ENCODE measurements at regions not wholly inside any gene's neighbourhood (a gene's known extent, or its start where the extent isn't known, plus 50 kb on each side); places are given as distances from the start of the nearest gene placed in this dataset.
"Not testable (repeated sequence)": the region's sequence is repeated elsewhere in the genome, so short reads cannot be mapped to it uniquely, and the experiment has no call there.

DNA sequence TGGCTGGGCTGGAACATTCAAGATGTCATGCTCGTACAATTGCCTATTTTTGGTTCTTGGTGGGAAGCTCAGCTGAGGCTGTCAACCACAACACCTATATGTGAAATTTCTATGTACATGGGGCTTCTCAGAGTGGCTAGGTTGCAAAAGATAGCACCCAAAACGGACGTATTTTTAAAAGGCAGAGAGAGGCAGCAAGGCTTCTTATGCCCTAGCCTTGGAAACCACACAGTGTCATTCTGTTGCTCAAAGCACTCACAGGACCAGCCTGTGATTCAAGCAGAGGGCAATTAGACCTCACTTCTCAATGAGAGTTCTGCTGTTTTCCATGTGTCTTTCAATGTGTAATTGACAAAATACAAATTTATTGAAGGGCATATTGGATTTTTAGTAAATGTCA, 134.0 kb downstream of the GXYLT1 start:
- Histone ChIP-seq H3K27ac (ENCODE audit: low read depth, low read length, severe bottlenecking) (no peak overlapping the region), H3K4me3 (ENCODE audit: extremely low read depth, insufficient read depth, low read length, poor library complexity, severe bottlenecking) (no peak overlapping the region), H3K36me3 (ENCODE audit: control insufficient read depth, insufficient read depth, low read length) (no peaks in the 10 kb centered on the region), H3K9me3 (ENCODE audit: control insufficient read depth, low read length) (no peaks in the 10 kb centered on the region), H3K4me1 (ENCODE audit: control insufficient read depth, insufficient read depth, low read length, poor library complexity, severe bottlenecking) (peaks cover 9% of the 10 kb centered on the region)
- 97 to 100% methylated on average over 2 to 3 of the region's 3 CpGs for WGBS, 2 experiments (ENCODE audit: insufficient coverage in 2 of 2)

GRCh38 chr12:42010257-42010656, 134.4 kb downstream of the GXYLT1 start:
- no peaks in the 10 kb centered on the region for H3K9me3 ChIP-seq (ENCODE audit: control insufficient read depth, low read length)
- no CpG with 5 or more reads among the region's 1 CpG for WGBS, 2 experiments (ENCODE audit: insufficient coverage in 2 of 2)
- H3K27ac ChIP-seq (ENCODE audit: low read depth, low read length, severe bottlenecking): no peak overlapping the region
- peaks cover 9% of the 10 kb centered on the region for H3K4me1 ChIP-seq (ENCODE audit: control insufficient read depth, insufficient read depth, low read length, poor library complexity, severe bottlenecking)
- no peaks in the 10 kb centered on the region for H3K36me3 ChIP-seq (ENCODE audit: control insufficient read depth, insufficient read depth, low read length)
- H3K4me3 ChIP-seq (ENCODE audit: extremely low read depth, insufficient read depth, low read length, poor library complexity, severe bottlenecking): no peak overlapping the region

DNA sequence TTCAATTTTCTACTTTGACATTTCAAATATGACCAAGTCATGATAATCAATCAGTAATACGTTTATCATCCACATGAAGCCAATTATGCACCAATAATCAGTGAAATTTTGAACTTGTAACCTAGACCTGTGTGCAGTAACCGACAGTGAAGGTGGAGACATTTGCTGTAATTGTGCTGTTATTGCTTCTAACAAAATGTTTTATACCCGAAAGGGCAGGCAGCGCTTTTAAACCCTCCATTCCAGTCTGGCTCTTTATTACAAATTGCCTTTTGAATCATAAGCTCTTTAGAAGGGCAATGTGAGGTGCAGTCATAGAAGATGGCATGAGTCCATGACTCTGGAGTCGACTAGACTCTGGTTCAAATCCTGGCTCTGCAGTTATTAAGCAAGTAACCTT, 135.7 kb downstream of the GXYLT1 start:
- H3K4me3 ChIP-seq (ENCODE audit: extremely low read depth, insufficient read depth, low read length, poor library complexity, severe bottlenecking): no peak overlapping the region
- H3K36me3 ChIP-seq (ENCODE audit: control insufficient read depth, insufficient read depth, low read length): no peaks in the 10 kb centered on the region
- H3K9me3 ChIP-seq (ENCODE audit: control insufficient read depth, low read length): no peaks in the 10 kb centered on the region
- H3K27ac ChIP-seq (ENCODE audit: low read depth, low read length, severe bottlenecking): no peak overlapping the region
- 75 to 100% methylated on average over 1 of the region's 5 CpGs for WGBS, 2 experiments (ENCODE audit: insufficient coverage in 2 of 2)
- H3K4me1 ChIP-seq (ENCODE audit: control insufficient read depth, insufficient read depth, low read length, poor library complexity, severe bottlenecking): peaks cover 9% of the 10 kb centered on the region

DNA sequence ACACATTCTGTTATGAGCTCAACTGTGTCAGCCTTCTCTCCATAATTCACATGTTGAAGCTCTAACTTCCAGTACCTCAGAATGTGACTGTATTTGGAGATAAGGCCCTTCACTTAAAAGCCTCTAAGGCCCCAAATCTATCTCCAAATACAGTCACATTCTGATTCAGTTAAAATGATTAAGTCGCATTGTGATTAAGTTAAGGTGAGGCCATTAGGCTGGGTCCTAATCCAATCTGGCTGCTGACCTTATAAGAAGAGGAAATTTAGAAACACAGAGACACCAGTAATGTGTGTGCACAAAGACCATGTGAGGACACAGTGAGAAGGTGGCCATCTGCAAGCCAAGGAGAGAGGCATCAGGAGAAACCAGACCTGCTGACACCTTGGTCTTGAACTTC, 141.6 kb downstream of the GXYLT1 start:
- Histone ChIP-seq H3K9me3 (ENCODE audit: control insufficient read depth, low read length) (no peaks in the 10 kb centered on the region), H3K4me3 (ENCODE audit: extremely low read depth, insufficient read depth, low read length, poor library complexity, severe bottlenecking) (no peak overlapping the region), H3K4me1 (ENCODE audit: control insufficient read depth, insufficient read depth, low read length, poor library complexity, severe bottlenecking) (no peaks in the 10 kb centered on the region), H3K27ac (ENCODE audit: low read depth, low read length, severe bottlenecking) (no peak overlapping the region), H3K36me3 (ENCODE audit: control insufficient read depth, insufficient read depth, low read length) (no peaks in the 10 kb centered on the region)
- 100% methylated on average over 1 of the region's 1 CpG; no CpG with 5 or more reads in 1 of the 2 experiments for WGBS, 2 experiments (ENCODE audit: insufficient coverage in 2 of 2)

DNA sequence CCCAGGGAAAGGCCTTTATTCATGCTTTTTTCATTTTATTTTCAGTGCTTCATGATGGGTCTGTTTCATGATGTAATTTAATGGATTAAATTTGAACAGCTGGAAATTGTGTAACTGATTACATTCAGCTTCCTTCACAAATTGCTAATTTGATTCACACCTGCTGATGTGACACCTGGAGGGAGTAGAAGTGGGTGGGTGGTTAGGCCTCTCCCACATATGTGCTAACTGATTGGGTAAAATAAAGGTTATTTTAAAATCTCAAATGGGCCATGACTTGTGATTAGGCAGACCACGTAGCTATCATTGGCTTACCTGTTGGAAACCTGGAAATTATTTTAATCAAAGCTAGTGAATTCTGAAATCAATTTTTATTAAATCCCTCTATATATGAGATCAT, 142.1 kb downstream of the GXYLT1 start:
- Histone ChIP-seq H3K27ac (ENCODE audit: low read depth, low read length, severe bottlenecking) (no peak overlapping the region), H3K9me3 (ENCODE audit: control insufficient read depth, low read length) (no peaks in the 10 kb centered on the region), H3K4me1 (ENCODE audit: control insufficient read depth, insufficient read depth, low read length, poor library complexity, severe bottlenecking) (no peaks in the 10 kb centered on the region), H3K4me3 (ENCODE audit: extremely low read depth, insufficient read depth, low read length, poor library complexity, severe bottlenecking) (no peak overlapping the region), H3K36me3 (ENCODE audit: control insufficient read depth, insufficient read depth, low read length) (no peaks in the 10 kb centered on the region)
- no CpG with 5 or more reads among the region's 1 CpG for WGBS, 2 experiments (ENCODE audit: insufficient coverage in 2 of 2)

DNA sequence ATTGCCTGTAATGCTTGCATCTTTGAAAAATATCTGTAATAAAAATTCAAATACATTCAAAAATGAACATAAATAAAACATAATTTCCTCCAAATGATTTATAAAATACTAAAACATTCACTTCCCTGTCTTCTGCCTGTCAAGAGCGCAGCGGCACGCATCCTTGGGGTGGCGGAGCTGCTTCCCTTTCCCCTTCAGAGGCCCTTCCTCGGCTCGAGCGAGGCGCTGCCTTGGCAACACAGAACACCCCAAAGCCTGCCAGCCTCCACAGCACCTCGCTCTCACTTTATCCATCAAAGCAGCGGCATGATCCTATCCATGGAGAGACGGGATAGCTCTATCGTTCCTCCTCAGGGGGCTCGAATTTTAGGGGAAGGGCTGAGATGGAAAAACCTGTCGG, 146.2 kb downstream of the GXYLT1 start:
- Histone ChIP-seq H3K27ac (ENCODE audit: low read depth, low read length, severe bottlenecking) (no peak overlapping the region), H3K9me3 (ENCODE audit: control insufficient read depth, low read length) (no peaks in the 10 kb centered on the region), H3K4me1 (ENCODE audit: control insufficient read depth, insufficient read depth, low read length, poor library complexity, severe bottlenecking) (no peaks in the 10 kb centered on the region), H3K4me3 (ENCODE audit: extremely low read depth, insufficient read depth, low read length, poor library complexity, severe bottlenecking) (no peak overlapping the region), H3K36me3 (ENCODE audit: control insufficient read depth, insufficient read depth, low read length) (no peaks in the 10 kb centered on the region)
- WGBS, 2 experiments (ENCODE audit: insufficient coverage in 2 of 2): 92 to 96% methylated on average over 8 to 9 of the region's 14 CpGs

DNA sequence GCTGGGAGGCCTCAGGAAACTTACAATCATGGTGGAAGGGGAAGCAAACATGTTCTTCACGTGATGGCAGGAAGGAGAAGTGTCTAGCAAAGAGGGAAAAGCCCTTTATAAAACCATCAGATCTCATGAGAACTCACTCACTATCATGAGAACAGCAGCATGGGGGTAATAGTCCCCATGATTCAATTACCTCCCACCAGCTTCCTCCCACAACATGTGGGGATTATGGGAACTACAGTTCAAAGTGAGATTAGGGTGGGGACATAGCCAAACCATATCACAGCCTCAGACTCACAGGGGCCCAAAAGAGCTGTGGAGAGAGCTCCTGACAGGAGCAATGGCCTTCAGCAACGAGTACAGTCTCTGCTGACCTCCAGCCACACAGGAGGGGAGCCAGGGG, 151.4 kb downstream of the GXYLT1 start:
- 83% methylated on average over 1 of the region's 2 CpGs; no CpG with 5 or more reads in 1 of the 2 experiments for WGBS, 2 experiments (ENCODE audit: insufficient coverage in 2 of 2)
- Histone ChIP-seq H3K27ac (ENCODE audit: low read depth, low read length, severe bottlenecking) (no peak overlapping the region), H3K4me1 (ENCODE audit: control insufficient read depth, insufficient read depth, low read length, poor library complexity, severe bottlenecking) (no peaks in the 10 kb centered on the region), H3K4me3 (ENCODE audit: extremely low read depth, insufficient read depth, low read length, poor library complexity, severe bottlenecking) (no peak overlapping the region), H3K9me3 (ENCODE audit: control insufficient read depth, low read length) (no peaks in the 10 kb centered on the region), H3K36me3 (ENCODE audit: control insufficient read depth, insufficient read depth, low read length) (no peaks in the 10 kb centered on the region)

- Histone ChIP-seq H3K36me3 (ENCODE audit: control insufficient read depth, insufficient read depth, low read length) (no peaks in the 10 kb centered on the region), H3K27ac (ENCODE audit: low read depth, low read length, severe bottlenecking) (no peak overlapping the region), H3K4me3 (ENCODE audit: extremely low read depth, insufficient read depth, low read length, poor library complexity, severe bottlenecking) (no peak overlapping the region), H3K4me1 (ENCODE audit: control insufficient read depth, insufficient read depth, low read length, poor library complexity, severe bottlenecking) (no peaks in the 10 kb centered on the region), H3K9me3 (ENCODE audit: control insufficient read depth, low read length) (no peaks in the 10 kb centered on the region)
- 88% methylated on average over 2 of the region's 3 CpGs; no CpG with 5 or more reads in 1 of the 2 experiments for WGBS, 2 experiments (ENCODE audit: insufficient coverage in 2 of 2)
Measured at GRCh38 chr12:41992692-41993215, 151.9 kb downstream of the GXYLT1 start.

- no CpG with 5 or more reads among the region's 1 CpG for WGBS, 2 experiments (ENCODE audit: insufficient coverage in 2 of 2)
- H3K27ac ChIP-seq (ENCODE audit: low read depth, low read length, severe bottlenecking): no peak overlapping the region
Measured at GRCh38 chr12:41992022-41992421, 152.7 kb downstream of the GXYLT1 start.

DNA sequence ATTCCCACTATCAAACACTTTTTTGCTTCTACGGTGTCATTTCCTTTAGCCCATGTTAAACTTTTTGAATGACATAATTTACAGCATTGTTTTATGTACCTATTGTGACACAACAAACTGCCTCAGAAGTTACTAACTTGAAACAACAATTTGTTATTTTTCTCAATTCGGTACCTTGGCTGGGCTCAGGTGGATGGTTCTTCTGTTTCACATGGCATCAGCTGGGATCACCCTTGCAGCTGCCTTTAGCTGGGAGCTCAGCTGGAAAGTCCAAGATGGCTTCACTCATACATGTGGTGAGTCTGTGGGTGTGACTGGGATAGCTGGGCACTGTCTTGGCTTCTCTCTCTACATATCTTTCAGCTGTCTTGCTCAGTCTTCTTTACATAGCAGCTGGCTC, 156.0 kb downstream of the GXYLT1 start:
- WGBS, 2 experiments (ENCODE audit: insufficient coverage in 2 of 2): 83 to 100% methylated on average over 1 of the region's 2 CpGs
- Histone ChIP-seq H3K27ac (ENCODE audit: low read depth, low read length, severe bottlenecking) (no peak overlapping the region), H3K4me1 (ENCODE audit: control insufficient read depth, insufficient read depth, low read length, poor library complexity, severe bottlenecking) (no peaks in the 10 kb centered on the region), H3K9me3 (ENCODE audit: control insufficient read depth, low read length) (no peaks in the 10 kb centered on the region), H3K4me3 (ENCODE audit: extremely low read depth, insufficient read depth, low read length, poor library complexity, severe bottlenecking) (no peak overlapping the region), H3K36me3 (ENCODE audit: control insufficient read depth, insufficient read depth, low read length) (no peaks in the 10 kb centered on the region)

More at GRCh38 chr12:41992022-41992421, 152.7 kb downstream of the GXYLT1 start:
- Histone ChIP-seq H3K9me3 (ENCODE audit: control insufficient read depth, low read length) (no peaks in the 10 kb centered on the region), H3K36me3 (ENCODE audit: control insufficient read depth, insufficient read depth, low read length) (no peaks in the 10 kb centered on the region), H3K4me1 (ENCODE audit: control insufficient read depth, insufficient read depth, low read length, poor library complexity, severe bottlenecking) (no peaks in the 10 kb centered on the region), H3K4me3 (ENCODE audit: extremely low read depth, insufficient read depth, low read length, poor library complexity, severe bottlenecking) (no peak overlapping the region)

- not testable (repeated sequence) for H3K36me3 ChIP-seq (ENCODE audit: control insufficient read depth, insufficient read depth, low read length); H3K27ac ChIP-seq (ENCODE audit: low read depth, low read length, severe bottlenecking); H3K4me1 ChIP-seq (ENCODE audit: control insufficient read depth, insufficient read depth, low read length, poor library complexity, severe bottlenecking); H3K9me3 ChIP-seq (ENCODE audit: control insufficient read depth, low read length); H3K4me3 ChIP-seq (ENCODE audit: extremely low read depth, insufficient read depth, low read length, poor library complexity, severe bottlenecking)
- WGBS, 2 experiments (ENCODE audit: insufficient coverage in 2 of 2): no CpG with 5 or more reads among the region's 2 CpGs
Measured at GRCh38 chr12:41986513-41986912, 158.2 kb downstream of the GXYLT1 start.

Measured in mesodermal cell (in vitro differentiated cells).